ENCODE measurements at regions not wholly inside any gene's neighbourhood (a gene's known extent, or its start where the extent isn't known, plus 50 kb on each side); places are given as distances from the start of the nearest gene placed in this dataset.

- TF ChIP-seq, protein P1, sequence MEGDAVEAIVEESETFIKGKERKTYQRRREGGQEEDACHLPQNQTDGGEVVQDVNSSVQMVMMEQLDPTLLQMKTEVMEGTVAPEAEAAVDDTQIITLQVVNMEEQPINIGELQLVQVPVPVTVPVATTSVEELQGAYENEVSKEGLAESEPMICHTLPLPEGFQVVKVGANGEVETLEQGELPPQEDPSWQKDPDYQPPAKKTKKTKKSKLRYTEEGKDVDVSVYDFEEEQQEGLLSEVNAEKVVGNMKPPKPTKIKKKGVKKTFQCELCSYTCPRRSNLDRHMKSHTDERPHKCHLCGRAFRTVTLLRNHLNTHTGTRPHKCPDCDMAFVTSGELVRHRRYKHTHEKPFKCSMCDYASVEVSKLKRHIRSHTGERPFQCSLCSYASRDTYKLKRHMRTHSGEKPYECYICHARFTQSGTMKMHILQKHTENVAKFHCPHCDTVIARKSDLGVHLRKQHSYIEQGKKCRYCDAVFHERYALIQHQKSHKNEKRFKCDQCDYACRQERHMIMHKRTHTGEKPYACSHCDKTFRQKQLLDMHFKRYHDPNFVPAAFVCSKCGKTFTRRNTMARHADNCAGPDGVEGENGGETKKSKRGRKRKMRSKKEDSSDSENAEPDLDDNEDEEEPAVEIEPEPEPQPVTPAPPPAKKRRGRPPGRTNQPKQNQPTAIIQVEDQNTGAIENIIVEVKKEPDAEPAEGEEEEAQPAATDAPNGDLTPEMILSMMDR (IDR thresholded peaks at IDR 0.05; ENCODE audit: extremely low read depth in 1 of 2, insufficient read depth in 1 of 2, low read depth in 1 of 2, low read length in 2 of 2) = no peak
- TF ChIP-seq MAX (IDR thresholded peaks at IDR 0.05; ENCODE audit: insufficient read depth, insufficient read length) (no peak), POLR2A (IDR thresholded peaks at IDR 0.05; ENCODE audit: low read depth, low read length) (no peak), POLR2AphosphoS5 (IDR thresholded peaks at IDR 0.05; ENCODE audit: insufficient read depth, low read depth, low read length) (no peak), MYC (IDR thresholded peaks at IDR 0.05; ENCODE audit: low read depth, low read length) (no peak), FOS (IDR thresholded peaks at IDR 0.05; ENCODE audit: borderline replicate concordance, insufficient read depth, low read length) (no peak), EZH2 (IDR thresholded peaks at IDR 0.05; ENCODE audit: borderline replicate concordance, low read depth, low read length, severe bottlenecking) (no peak)
These were observed 299.7 kb upstream of the PRMT6 start for GRCh38 chr1:106756752-106757151.

Measured in endothelial cell of umbilical vein (primary cell).